HCT116 (cell line): ENCODE measurements at regions not wholly inside any gene's neighbourhood (a gene's known extent, or its start where the extent isn't known, plus 50 kb on each side); places are given as distances from the start of the nearest gene placed in this dataset.

ENCODE experiments used
- ATAC-seq: fragments of 200-7000 bp; cut with Tn5 transposase; 2 replicates; pipeline ENCODE4 v1.9.1; 2020; ENCODE audit warnings: mild to moderate bottlenecking, moderate library complexity
- BruUV-seq: library from RNA; stranded (reverse); fragments of 400-500 nt; replicated peaks from 2 replicates; lab custom pipeline; 2021; lab: Mats Ljungman, UMichigan
- CTCF ChIA-PET: fragments of 300-600 bp; sonication (Branson Sonifier 250); formaldehyde crosslinking; loops from one replicate; lab custom pipeline; 2021; ENCODE audit warnings: antibody characterized with exemption; lab: Charles Lee
- POLR2A ChIA-PET: fragments of 300-600, 350-600 bp; sonication (Branson Sonifier 250); formaldehyde crosslinking; loops from one replicate; lab custom pipeline; 2021; ENCODE audit warnings: antibody characterized with exemption; lab: Charles Lee
- RAD21 ChIA-PET, 2 experiments: fragments of 300-600 bp; sonication (Branson Sonifier 250); formaldehyde crosslinking; loops; one replicate each; lab custom pipeline; 2023; ENCODE audit warnings: low total read pairs in 2 of 2; ENCODE audit not compliant: uncharacterized antibody in 2 of 2, unreplicated experiment in 2 of 2, low non-redundant PET in 1 of 2; lab: Charles Lee
- DNase-seq: peaks from one replicate; pipeline ENCODE4 v3.0.0-alpha.2; 2010; ENCODE audit warnings: low read depth, low spot score
- H2AFZ ChIP-seq: fragments of 200-600 bp; shearing (Covaris generic), sonication (generic); 2 replicates; pipeline ENCODE4 v1.6.1; 2017; ENCODE audit warnings: low read depth, mixed run types, mixed read lengths, antibody characterized with exemption, low read length; ENCODE audit not compliant: poor library complexity, severe bottlenecking
- H3K27ac ChIP-seq: 2 replicates; pipeline ENCODE4 v1.5.1; 2012; ENCODE audit warnings: low read depth, low read length
- H3K27me3 ChIP-seq: fragments of 200-600 bp; sonication (generic); 2 replicates; pipeline ENCODE4 v1.6.1; 2016; ENCODE audit warnings: mixed run types, low read length, mixed read lengths; ENCODE audit not compliant: insufficient read depth
- H3K36me3 ChIP-seq, 2 experiments: fragments of 200-500 bp in 1 of 2; fragments of 200-600 bp in 1 of 2; sonication (Bioruptor generic) in 1 of 2; sonication (generic) in 1 of 2; 2 replicates each; pipeline versions ENCODE4 v1.5.1 to v1.6.1; 2014 to 2016; ENCODE audit warnings: low read length in 2 of 2, inconsistent platforms in 1 of 2, mixed read lengths in 1 of 2, mixed run types in 1 of 2; ENCODE audit not compliant: insufficient read depth in 2 of 2, control insufficient read depth in 1 of 2
- H3K4me1 ChIP-seq, 2 experiments: fragments of 200-600 bp in 1 of 2; sonication (generic) in 1 of 2; 2 replicates each; pipeline versions ENCODE4 v1.5.1 to v1.6.1; 2012 to 2017; ENCODE audit warnings: low read length in 2 of 2, inconsistent platforms in 1 of 2, mild to moderate bottlenecking in 1 of 2, mixed read lengths in 1 of 2, mixed run types in 1 of 2, moderate library complexity in 1 of 2; ENCODE audit not compliant: insufficient read depth in 2 of 2, control insufficient read depth in 1 of 2
- H3K4me2 ChIP-seq: fragments of 200-600 bp; sonication (generic); 2 replicates; pipeline ENCODE4 v1.6.1; 2017; ENCODE audit warnings: mixed run types, low read length, mixed read lengths
- H3K4me3 ChIP-seq, 2 experiments: fragments of 200-600 bp in 1 of 2; sonication (generic) in 1 of 2; replicated peaks in 1 of 2; 2 replicates each; pipeline ENCODE4 v1.5.1; 2011 to 2016; ENCODE audit warnings: low read length in 2 of 2, control low read depth in 1 of 2, low read depth in 1 of 2, mild to moderate bottlenecking in 1 of 2, mixed read lengths in 1 of 2, mixed run types in 1 of 2
- H3K79me2 ChIP-seq: fragments of 200-600 bp; sonication (generic); 2 replicates; pipeline ENCODE4 v1.6.1; 2017; ENCODE audit warnings: mild to moderate bottlenecking, mixed run types, low read length, moderate library complexity, mixed read lengths; ENCODE audit not compliant: insufficient read depth
- H3K9ac ChIP-seq: fragments of 200-600 bp; sonication (generic); 2 replicates; pipeline ENCODE4 v1.6.1; 2016; ENCODE audit warnings: low read length, mixed read lengths
- H3K9me2 ChIP-seq: fragments of 200-600 bp; sonication (generic), shearing (Covaris generic); 2 replicates; pipeline ENCODE4 v1.6.1; 2017; ENCODE audit warnings: mixed run types, mild to moderate bottlenecking, moderate library complexity; ENCODE audit not compliant: insufficient read depth
- H3K9me3 ChIP-seq, 2 experiments: fragments of 200-500 bp in 1 of 2; fragments of 200-600 bp in 1 of 2; sonication (Bioruptor generic) in 1 of 2; sonication (generic) in 1 of 2; 2 replicates each; pipeline ENCODE4 v1.6.1; 2014 to 2017; ENCODE audit warnings: low read length in 2 of 2, mixed read lengths in 2 of 2, inconsistent platforms in 1 of 2, low read depth in 1 of 2, mild to moderate bottlenecking in 1 of 2, mixed run types in 1 of 2, moderate library complexity in 1 of 2; ENCODE audit not compliant: control insufficient read depth in 1 of 2, insufficient read depth in 1 of 2
- H4K20me1 ChIP-seq: fragments of 200-600 bp; sonication (generic), shearing (Covaris generic); 2 replicates; pipeline ENCODE4 v1.6.1; 2017; ENCODE audit warnings: mixed run types, mild to moderate bottlenecking, moderate library complexity; ENCODE audit not compliant: insufficient read depth
- CBX3 ChIP-seq: IDR thresholded peaks from 2 replicates; pipeline ENCODE4 v1.6.1; 2012; ENCODE audit warnings: low read depth
- CEBPB ChIP-seq: IDR thresholded peaks from 2 replicates; pipeline ENCODE4 v1.6.1; 2012; ENCODE audit warnings: low read depth
- EZH2 ChIP-seq: fragments of 200-600 bp; sonication (generic); IDR thresholded peaks from 2 replicates; pipeline ENCODE4 v1.6.1; 2017; ENCODE audit warnings: antibody characterized with exemption, mixed run types
- EZH2phosphoT487 ChIP-seq: fragments of 200-600 bp; IDR thresholded peaks from 2 replicates; pipeline ENCODE4 v1.6.1; 2018; ENCODE audit warnings: antibody characterized with exemption, borderline replicate concordance
- SIN3A ChIP-seq: IDR thresholded peaks from 2 replicates; pipeline ENCODE4 v1.6.1; 2012; ENCODE audit warnings: low read depth
- SRF ChIP-seq: IDR thresholded peaks from 2 replicates; pipeline ENCODE4 v1.6.1; 2012; ENCODE audit warnings: low read depth
- TCF7L2 ChIP-seq: IDR thresholded peaks from 2 replicates; pipeline ENCODE4 v1.7.0; 2011; ENCODE audit warnings: borderline replicate concordance, inconsistent platforms; ENCODE audit not compliant: insufficient read depth, insufficient read length; ENCODE audit errors: extremely low read depth
- ZFX ChIP-seq: fragments of 450-650 bp; IDR thresholded peaks from 2 replicates; pipeline ENCODE4 v1.6.1; 2017
- intact Hi-C: fragments of 100-400 bp; cut with micrococcal nuclease; formaldehyde crosslinking; loops from 2 replicates; pipeline ENCODE4 v1.10.0; 2022
- TF ChIP-seq, protein P1 (sequence below), 3 experiments: fragments of 200-600 bp in 1 of 3; sonication (generic) in 1 of 3; IDR thresholded peaks in 2 of 3; conservative IDR thresholded peaks in 1 of 3; 2 replicates each; pipeline ENCODE4 v1.5.1; 2012 to 2017; ENCODE audit warnings: low read depth in 2 of 3, low read length in 2 of 3, antibody characterized with exemption in 1 of 3, borderline replicate concordance in 1 of 3, control low read depth in 1 of 3, mild to moderate bottlenecking in 1 of 3, mixed read lengths in 1 of 3, mixed run types in 1 of 3, moderate library complexity in 1 of 3; ENCODE audit not compliant: insufficient read depth in 1 of 3
- TF ChIP-seq, protein P2 (sequence below): IDR thresholded peaks from 2 replicates; pipeline ENCODE4 v1.6.1; 2012

DNA sequence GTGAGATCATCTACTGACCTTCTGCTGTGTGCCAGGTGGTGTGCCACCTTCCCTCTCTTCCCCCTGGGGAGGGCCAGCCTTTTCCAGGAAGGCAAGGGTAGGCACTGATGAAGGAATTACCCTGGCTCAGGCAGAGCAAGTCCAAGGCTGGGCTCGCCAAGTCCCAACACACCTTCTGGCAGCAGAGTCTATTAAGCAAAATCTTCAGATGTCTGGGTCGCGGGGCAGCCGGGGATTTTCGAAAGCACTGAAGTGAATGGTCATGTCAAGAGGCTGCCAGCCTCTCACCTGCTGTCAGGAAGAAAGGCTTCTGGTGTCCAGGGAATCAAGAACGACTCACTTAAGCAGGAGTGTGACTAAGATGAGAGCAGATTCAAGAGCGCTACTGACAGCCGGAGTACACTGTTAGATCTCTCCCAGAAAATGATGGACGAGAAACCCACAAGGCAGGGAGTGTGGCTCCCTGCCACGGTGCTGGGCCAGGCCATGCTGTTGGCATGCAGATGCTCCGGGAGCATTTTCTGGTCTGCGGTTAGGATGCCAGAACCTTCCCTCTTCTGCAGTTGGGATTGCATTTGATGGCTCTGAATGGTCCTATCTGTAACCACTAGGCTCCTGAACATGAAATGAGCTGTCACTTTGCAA lies 479.8 kb downstream of the SHQ1 start:
- DNase-seq, result no peak
- Histone ChIP-seq H4K20me1 (no peaks in the 10 kb centered on the region), H3K9me2 (no peaks in the 10 kb centered on the region), H3K4me2 (no peak overlapping the region), H3K79me2 (no peaks in the 10 kb centered on the region), H3K4me1 (no peaks in the 10 kb centered on the region), H3K27me3 (no peaks in the 10 kb centered on the region; the same call in 1 of the 2 replicates), H3K36me3 (no peaks in the 10 kb centered on the region), H2AFZ (no peak overlapping the region), H3K27ac (no peak overlapping the region), H3K9ac (no peak overlapping the region), H3K9me3 (no peaks in the 10 kb centered on the region), H3K4me3 (no peak overlapping the region)
- BruUV-seq, result no TSS peak
- ChIA-PET CTCF (no interaction called here), POLR2A (no interaction called here), RAD21 (no interaction called here)
- no peak for ATAC-seq
- intact Hi-C loops, result no loop called here
- TF ChIP-seq ZFX, result no peak
- TF ChIP-seq, protein P1, sequence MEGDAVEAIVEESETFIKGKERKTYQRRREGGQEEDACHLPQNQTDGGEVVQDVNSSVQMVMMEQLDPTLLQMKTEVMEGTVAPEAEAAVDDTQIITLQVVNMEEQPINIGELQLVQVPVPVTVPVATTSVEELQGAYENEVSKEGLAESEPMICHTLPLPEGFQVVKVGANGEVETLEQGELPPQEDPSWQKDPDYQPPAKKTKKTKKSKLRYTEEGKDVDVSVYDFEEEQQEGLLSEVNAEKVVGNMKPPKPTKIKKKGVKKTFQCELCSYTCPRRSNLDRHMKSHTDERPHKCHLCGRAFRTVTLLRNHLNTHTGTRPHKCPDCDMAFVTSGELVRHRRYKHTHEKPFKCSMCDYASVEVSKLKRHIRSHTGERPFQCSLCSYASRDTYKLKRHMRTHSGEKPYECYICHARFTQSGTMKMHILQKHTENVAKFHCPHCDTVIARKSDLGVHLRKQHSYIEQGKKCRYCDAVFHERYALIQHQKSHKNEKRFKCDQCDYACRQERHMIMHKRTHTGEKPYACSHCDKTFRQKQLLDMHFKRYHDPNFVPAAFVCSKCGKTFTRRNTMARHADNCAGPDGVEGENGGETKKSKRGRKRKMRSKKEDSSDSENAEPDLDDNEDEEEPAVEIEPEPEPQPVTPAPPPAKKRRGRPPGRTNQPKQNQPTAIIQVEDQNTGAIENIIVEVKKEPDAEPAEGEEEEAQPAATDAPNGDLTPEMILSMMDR (IDR thresholded peaks at IDR 0.05 in 2 of 3, conservative IDR thresholded peaks at IDR 0.05 in 1 of 3; ENCODE audit: borderline replicate concordance in 1 of 3, insufficient read depth in 1 of 3, low read depth in 2 of 3, low read length in 2 of 3), result no peak

GRCh38 chr3:72361990-72362389 lies 486.3 kb downstream of the SHQ1 start:
- Histone ChIP-seq H3K27ac (no peak overlapping the region), H3K79me2 (no peaks in the 10 kb centered on the region), H3K4me2 (no peak overlapping the region), H3K9me3 (no peaks in the 10 kb centered on the region), H3K4me1 (no peaks in the 10 kb centered on the region), H4K20me1 (no peaks in the 10 kb centered on the region), H3K9ac (no peak overlapping the region), H3K36me3 (no peaks in the 10 kb centered on the region), H3K4me3 (no peak overlapping the region), H3K27me3 (no peaks in the 10 kb centered on the region; the same call in 1 of the 2 replicates), H2AFZ (no peak overlapping the region), H3K9me2 (no peaks in the 10 kb centered on the region)
- RAD21 ChIA-PET, result no interaction called here
- DNase-seq (no peak), ATAC-seq (no peak)
- CTCF ChIA-PET, result no interaction called here
- POLR2A ChIA-PET, result no interaction called here
- no TSS peak for BruUV-seq
- intact Hi-C loops, result no loop called here
- TF ChIP-seq, protein P2, sequence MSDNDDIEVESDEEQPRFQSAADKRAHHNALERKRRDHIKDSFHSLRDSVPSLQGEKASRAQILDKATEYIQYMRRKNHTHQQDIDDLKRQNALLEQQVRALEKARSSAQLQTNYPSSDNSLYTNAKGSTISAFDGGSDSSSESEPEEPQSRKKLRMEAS, result no peak
- TF ChIP-seq TCF7L2 (no peak), CEBPB (no peak), EZH2 (no peak), SRF (no peak), SIN3A (no peak), CBX3 (no peak), EZH2phosphoT487 (no peak), ZFX (no peak)
